Right lobe of liver (tissue), 4 donors: ENCODE measurements at regions not wholly inside any gene's neighbourhood (a gene's known extent, or its start where the extent isn't known, plus 50 kb on each side); places are given as distances from the start of the nearest gene placed in this dataset.

ENCODE experiments used
- CTCF ChIP-seq, 4 donors: fragments of 200-600 bp in 3 of 4; fragments of 450-650 bp in 1 of 4; IDR thresholded peaks; one replicate each; pipeline versions ENCODE4 v1.5.1 to v1.8.0; 2016 to 2022; ENCODE audit warnings: antibody characterized with exemption in 4 of 4, mild to moderate bottlenecking in 2 of 4
- POLR2A ChIP-seq: fragments of 450-650 bp; IDR thresholded peaks from one replicate; pipeline ENCODE4 v1.6.1; 2017; ENCODE audit warnings: antibody characterized with exemption, mild to moderate bottlenecking
- donor health status: DM: no; HTN: no; CAD: no.
- donor health status: DM: no; HTN: no; CAD: no.
- donor health status: DM: no; HTN: yes; CAD: no.

DNA sequence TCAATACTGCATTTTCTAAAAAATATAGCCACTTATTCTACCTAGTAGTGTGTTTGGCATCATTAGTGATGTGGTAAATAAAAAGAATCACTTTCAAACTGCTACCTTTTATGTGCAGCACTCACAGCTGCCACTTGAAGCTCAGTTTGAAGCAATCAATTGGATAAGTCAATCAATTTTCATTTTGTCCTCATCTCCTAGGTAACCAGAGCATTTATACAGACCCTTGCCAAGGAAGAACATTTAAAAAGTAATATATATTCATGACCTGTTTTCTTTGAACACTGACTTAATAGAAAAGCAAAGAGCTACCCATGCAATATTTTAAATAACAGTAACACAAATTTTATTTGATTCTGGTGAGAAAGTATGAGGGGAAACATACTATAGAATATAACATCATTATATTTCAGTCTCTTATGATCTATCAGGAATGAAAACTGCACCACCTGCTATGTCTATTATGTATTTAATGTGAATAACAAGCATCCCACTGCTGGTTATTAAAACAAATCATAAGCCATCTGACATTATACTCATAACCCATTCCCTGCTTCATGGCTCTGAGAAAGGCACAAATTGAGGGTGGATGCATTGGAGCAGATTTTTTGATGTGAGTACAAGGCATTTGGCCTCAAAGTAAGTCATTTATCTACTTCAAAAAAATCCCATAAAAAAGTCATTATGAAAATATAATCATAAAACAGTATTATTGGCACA is 168.4 kb upstream of the C21orf91 start:
- no peak for TF ChIP-seq CTCF (IDR thresholded peaks at IDR 0.05)
- no peak for TF ChIP-seq POLR2A
